Mammary epithelial cell (primary cell): ENCODE measurements at regions not wholly inside any gene's neighbourhood (a gene's known extent, or its start where the extent isn't known, plus 50 kb on each side); places are given as distances from the start of the nearest gene placed in this dataset.

Experiments
- EZH2 ChIP-seq: IDR thresholded peaks from 2 replicates; pipeline ENCODE4 v1.6.1; 2012; ENCODE audit warnings: low read length, inconsistent platforms, borderline replicate concordance
- TF ChIP-seq, protein P1 (sequence below), 2 donors: IDR thresholded peaks in 1 of 2; conservative IDR thresholded peaks in 1 of 2; 2 replicates each; pipeline ENCODE4 v1.5.1; 2011 to 2012; ENCODE audit warnings: inconsistent platforms in 2 of 2, low read length in 2 of 2, mild to moderate bottlenecking in 2 of 2, control low read depth in 1 of 2, low read depth in 1 of 2; ENCODE audit not compliant: insufficient read depth in 1 of 2; ENCODE audit errors: extremely low read depth in 1 of 2

DNA sequence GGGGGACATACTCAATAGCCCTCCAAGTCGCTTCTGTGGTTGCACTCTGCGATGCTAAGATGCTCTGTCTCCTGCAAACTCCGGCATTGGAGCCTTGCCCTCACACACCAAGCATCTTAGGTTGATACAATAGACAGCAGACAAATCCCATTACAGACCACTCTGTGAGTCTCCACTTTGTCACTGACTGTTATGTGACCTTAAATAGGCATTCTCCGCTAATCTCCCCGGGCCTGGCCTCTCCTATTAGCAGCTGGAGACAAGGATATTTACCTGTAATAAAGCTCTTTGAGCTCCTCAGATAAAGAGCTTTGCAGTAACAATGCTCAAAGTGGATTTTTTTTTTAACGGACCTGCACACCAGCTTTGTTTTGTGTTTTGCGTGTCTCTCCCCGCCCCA is 479.7 kb upstream of the TBX3 start:
- TF ChIP-seq, protein P1, sequence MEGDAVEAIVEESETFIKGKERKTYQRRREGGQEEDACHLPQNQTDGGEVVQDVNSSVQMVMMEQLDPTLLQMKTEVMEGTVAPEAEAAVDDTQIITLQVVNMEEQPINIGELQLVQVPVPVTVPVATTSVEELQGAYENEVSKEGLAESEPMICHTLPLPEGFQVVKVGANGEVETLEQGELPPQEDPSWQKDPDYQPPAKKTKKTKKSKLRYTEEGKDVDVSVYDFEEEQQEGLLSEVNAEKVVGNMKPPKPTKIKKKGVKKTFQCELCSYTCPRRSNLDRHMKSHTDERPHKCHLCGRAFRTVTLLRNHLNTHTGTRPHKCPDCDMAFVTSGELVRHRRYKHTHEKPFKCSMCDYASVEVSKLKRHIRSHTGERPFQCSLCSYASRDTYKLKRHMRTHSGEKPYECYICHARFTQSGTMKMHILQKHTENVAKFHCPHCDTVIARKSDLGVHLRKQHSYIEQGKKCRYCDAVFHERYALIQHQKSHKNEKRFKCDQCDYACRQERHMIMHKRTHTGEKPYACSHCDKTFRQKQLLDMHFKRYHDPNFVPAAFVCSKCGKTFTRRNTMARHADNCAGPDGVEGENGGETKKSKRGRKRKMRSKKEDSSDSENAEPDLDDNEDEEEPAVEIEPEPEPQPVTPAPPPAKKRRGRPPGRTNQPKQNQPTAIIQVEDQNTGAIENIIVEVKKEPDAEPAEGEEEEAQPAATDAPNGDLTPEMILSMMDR (conservative IDR thresholded peaks at IDR 0.05 in 1 of 2, IDR thresholded peaks at IDR 0.05 in 1 of 2; ENCODE audit: extremely low read depth in 1 of 2, insufficient read depth in 1 of 2, low read depth in 1 of 2, low read length in 2 of 2), result no peak
- TF ChIP-seq EZH2, result no peak
